OCI-LY3 (cell line): ENCODE measurements at regions not wholly inside any gene's neighbourhood (a gene's known extent, or its start where the extent isn't known, plus 50 kb on each side); places are given as distances from the start of the nearest gene placed in this dataset.

ENCODE experiments used
- EZH2phosphoT487 ChIP-seq: fragments of 200-600 bp; shearing (Covaris generic); IDR thresholded peaks from 2 replicates; pipeline ENCODE4 v1.6.1; 2018; ENCODE audit warnings: antibody characterized with exemption, mixed run types, low read depth
- TF ChIP-seq, protein P1 (sequence below): fragments of 200-600, 300-600 bp; sonication (generic); IDR thresholded peaks from 2 replicates; pipeline ENCODE4 v1.5.1; 2014; ENCODE audit warnings: antibody characterized with exemption, low read length, low read depth

DNA sequence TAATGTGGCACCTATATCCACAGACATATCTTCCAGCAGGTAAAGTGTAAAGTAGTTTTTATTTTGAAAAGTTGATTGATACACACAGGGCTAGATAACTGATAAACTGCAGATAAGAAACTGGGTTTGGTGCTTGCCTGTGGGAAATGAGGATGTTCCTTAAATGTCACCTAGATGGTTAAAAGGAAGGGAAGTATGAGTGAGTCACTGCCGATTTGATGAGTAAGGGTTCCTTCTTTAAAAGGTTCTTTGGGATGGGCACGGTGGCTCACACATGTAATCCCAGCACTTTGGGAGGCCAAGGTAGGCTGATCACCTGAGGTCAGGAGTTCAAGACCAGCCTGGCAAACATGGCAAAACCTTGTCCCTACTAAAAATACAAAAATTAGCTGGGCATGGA, 73.8 kb upstream of the FRY start:
- TF ChIP-seq, protein P1, sequence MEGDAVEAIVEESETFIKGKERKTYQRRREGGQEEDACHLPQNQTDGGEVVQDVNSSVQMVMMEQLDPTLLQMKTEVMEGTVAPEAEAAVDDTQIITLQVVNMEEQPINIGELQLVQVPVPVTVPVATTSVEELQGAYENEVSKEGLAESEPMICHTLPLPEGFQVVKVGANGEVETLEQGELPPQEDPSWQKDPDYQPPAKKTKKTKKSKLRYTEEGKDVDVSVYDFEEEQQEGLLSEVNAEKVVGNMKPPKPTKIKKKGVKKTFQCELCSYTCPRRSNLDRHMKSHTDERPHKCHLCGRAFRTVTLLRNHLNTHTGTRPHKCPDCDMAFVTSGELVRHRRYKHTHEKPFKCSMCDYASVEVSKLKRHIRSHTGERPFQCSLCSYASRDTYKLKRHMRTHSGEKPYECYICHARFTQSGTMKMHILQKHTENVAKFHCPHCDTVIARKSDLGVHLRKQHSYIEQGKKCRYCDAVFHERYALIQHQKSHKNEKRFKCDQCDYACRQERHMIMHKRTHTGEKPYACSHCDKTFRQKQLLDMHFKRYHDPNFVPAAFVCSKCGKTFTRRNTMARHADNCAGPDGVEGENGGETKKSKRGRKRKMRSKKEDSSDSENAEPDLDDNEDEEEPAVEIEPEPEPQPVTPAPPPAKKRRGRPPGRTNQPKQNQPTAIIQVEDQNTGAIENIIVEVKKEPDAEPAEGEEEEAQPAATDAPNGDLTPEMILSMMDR, result no peak
- TF ChIP-seq EZH2phosphoT487, result no peak
